GM12873 (cell line): ENCODE measurements at regions not wholly inside any gene's neighbourhood (a gene's known extent, or its start where the extent isn't known, plus 50 kb on each side); places are given as distances from the start of the nearest gene placed in this dataset.

Experiments used
- CTCF ChIP-seq: IDR thresholded peaks from 2 replicates; pipeline ENCODE4 v1.5.1; 2012; ENCODE audit warnings: low read depth, mild to moderate bottlenecking, moderate library complexity, low read length, control low read depth; ENCODE audit not compliant: insufficient read depth; ENCODE audit errors: missing control alignments

DNA sequence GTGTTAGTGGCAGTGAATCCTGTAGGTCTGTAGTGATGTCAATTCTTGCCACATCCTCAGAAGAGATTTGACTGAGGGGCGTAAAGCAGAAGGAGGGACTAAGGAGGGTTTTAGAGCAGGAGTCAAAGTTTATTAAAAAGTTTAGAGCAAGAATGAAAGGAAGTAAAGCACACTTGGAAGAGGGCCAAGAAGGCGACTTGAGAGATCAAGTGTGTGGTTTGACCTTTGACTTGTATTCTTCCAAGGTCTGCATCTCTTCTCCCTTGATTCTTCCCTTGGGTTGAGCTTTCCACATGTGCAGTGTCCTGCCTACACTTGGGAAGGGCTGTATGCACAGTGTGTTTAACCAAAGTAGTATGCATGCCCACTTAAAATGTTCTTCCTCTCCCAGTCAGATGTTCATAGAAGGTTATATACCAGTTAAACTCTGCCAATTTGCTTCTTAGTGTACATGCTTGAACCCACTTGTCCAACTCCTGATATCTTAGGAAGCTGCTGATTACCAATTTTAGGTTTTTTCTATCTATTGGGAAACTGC lies 627.6 kb downstream of the MMUT start:
- no peak for TF ChIP-seq CTCF

DNA sequence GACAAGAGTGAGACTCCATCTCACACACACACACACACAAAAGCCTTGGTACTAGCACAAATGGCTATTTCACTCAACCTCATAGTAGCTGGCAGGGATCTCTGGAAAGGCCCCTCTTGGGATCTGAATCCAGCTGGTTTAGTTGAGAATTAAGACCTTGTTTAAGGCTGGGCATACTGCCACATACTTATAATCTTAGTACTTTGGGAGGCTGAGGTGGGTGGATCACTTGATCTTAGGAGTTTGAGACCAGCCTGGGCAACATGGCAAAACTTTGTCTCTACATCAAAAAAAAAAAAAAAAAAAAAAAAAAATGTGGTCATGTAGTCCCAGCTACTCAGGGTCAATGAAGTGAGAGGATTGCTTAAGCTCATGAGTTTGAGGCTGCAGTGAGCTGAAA lies 628.3 kb downstream of the MMUT start:
- no peak for TF ChIP-seq CTCF

GRCh38 chr6:48833916-48834315 lies 629.1 kb downstream of the MMUT start:
- TF ChIP-seq CTCF: no peak

GRCh38 chr6:48826901-48827701 lies 636.0 kb downstream of the MMUT start:
- no peak for TF ChIP-seq CTCF

- no peak for TF ChIP-seq CTCF
These were observed 636.9 kb downstream of the MMUT start for GRCh38 chr6:48826152-48826515.

DNA sequence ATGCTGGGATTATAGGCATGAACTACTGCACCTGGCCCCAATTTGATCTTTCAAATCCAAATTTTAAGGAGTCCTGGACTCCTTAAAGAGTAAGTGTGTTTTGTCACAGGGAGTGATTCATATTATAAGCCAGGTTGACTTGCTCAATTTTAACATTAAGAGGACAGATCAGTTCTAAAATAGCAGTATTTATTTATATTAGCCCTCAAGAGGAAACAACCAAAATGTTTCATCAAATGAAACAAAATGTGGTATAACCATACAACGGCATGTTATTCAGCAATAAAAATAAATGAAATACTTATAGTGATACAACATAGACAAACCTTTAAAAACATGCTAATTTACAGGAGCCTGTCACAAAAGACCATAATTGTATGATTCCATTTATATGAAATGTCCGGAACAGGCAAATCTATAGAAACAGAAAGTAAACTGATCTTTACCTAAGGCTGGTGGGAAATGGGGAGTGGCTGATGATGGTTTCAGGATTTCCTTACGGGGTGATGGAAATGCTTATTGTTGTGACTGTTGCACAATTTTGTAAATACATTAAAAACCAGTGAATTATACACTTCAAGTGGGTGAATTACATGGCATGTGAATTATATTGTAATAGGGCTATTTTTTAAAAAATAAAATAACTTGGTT lies 637.4 kb downstream of the MMUT start:
- TF ChIP-seq CTCF: no peak

GRCh38 chr6:48818052-48818412 lies 645.0 kb downstream of the MMUT start:
- no peak for TF ChIP-seq CTCF
